ENCODE measurements at regions not wholly inside any gene's neighbourhood (a gene's known extent, or its start where the extent isn't known, plus 50 kb on each side); places are given as distances from the start of the nearest gene placed in this dataset.

- TF ChIP-seq CTCF (IDR thresholded peaks at IDR 0.05): no peak
- TF ChIP-seq POLR2A (IDR thresholded peaks at IDR 0.05): no peak
Measured at GRCh38 chr1:82923931-82924330, 1075.0 kb downstream of the TTLL7 start.

Measured in right lobe of liver (tissue), 4 donors.